IMR-90 (cell line): ENCODE measurements at regions not wholly inside any gene's neighbourhood (a gene's known extent, or its start where the extent isn't known, plus 50 kb on each side); places are given as distances from the start of the nearest gene placed in this dataset.

Source experiments
- ATAC-seq: fragments of 200-7000 bp; cut with Tn5 transposase; 2 replicates; pipeline ENCODE4 v1.9.1; 2020; ENCODE audit warnings: low read depth, mild to moderate bottlenecking, moderate library complexity
- BruUV-seq: library from RNA; stranded (reverse); fragments of 400-500 nt; replicated peaks from 2 replicates; lab custom pipeline; 2021; lab: Mats Ljungman, UMichigan
- CTCF ChIA-PET: fragments of 300-600 bp; formaldehyde crosslinking; extraction: SDS; loops from one replicate; lab custom pipeline; 2021; ENCODE audit warnings: antibody characterized with exemption; lab: Yijun Ruan, JAX
- POLR2A ChIA-PET: fragments of 300-600 bp; sonication (Branson Sonifier 250); formaldehyde crosslinking; loops from one replicate; lab custom pipeline; 2022; ENCODE audit warnings: antibody characterized with exemption; ENCODE audit not compliant: unreplicated experiment; lab: Charles Lee
- DNase-seq: peaks from one replicate; pipeline ENCODE4 v3.0.0; 2013
- H2AFZ ChIP-seq: replicated peaks from 2 replicates; pipeline ENCODE3; 2013; ENCODE audit warnings: low read length, mild to moderate bottlenecking; ENCODE audit not compliant: poor library complexity
- H2AK5ac ChIP-seq: 2 replicates; pipeline ENCODE4 v1.6.1; 2013; ENCODE audit warnings: low read depth, low read length, inconsistent platforms
- H2AK9ac ChIP-seq: replicated peaks from 2 replicates; pipeline ENCODE3; 2013; ENCODE audit warnings: mild to moderate bottlenecking, low read depth, low read length, moderate library complexity; ENCODE audit not compliant: poor library complexity
- H2BK120ac ChIP-seq: 2 replicates; pipeline ENCODE4 v1.6.1; 2013; ENCODE audit warnings: low read depth, low read length, inconsistent platforms
- H2BK15ac ChIP-seq: 3 replicates; pipeline ENCODE4 v1.6.1; 2013; ENCODE audit warnings: low read depth, low read length, inconsistent platforms
- H2BK20ac ChIP-seq: 2 replicates; pipeline ENCODE4 v1.6.1; 2013; ENCODE audit warnings: low read depth, mild to moderate bottlenecking, inconsistent platforms, low read length, moderate library complexity
- H2BK5ac ChIP-seq: 2 replicates; pipeline ENCODE4 v1.6.1; 2013; ENCODE audit warnings: mild to moderate bottlenecking, low read depth, low read length, inconsistent platforms; ENCODE audit not compliant: poor library complexity, severe bottlenecking
- H3K14ac ChIP-seq: replicated peaks from 2 replicates; pipeline ENCODE4 v1.6.1; 2013; ENCODE audit warnings: low read depth, low read length, inconsistent platforms
- H3K18ac ChIP-seq: 2 replicates; pipeline ENCODE4 v1.6.1; 2013; ENCODE audit warnings: low read depth, low read length, control low read depth
- H3K23ac ChIP-seq: 2 replicates; pipeline ENCODE4 v1.6.1; 2013; ENCODE audit warnings: low read depth, low read length, inconsistent platforms
- H3K27ac ChIP-seq: 2 replicates; pipeline ENCODE4 v1.5.1; 2013; ENCODE audit warnings: mild to moderate bottlenecking, control low read depth, low read length; ENCODE audit not compliant: insufficient read depth
- H3K27me3 ChIP-seq: 2 replicates; pipeline ENCODE4 v1.6.1; 2013; ENCODE audit warnings: low read length; ENCODE audit not compliant: control insufficient read depth, insufficient read depth
- H3K36me3 ChIP-seq: 2 replicates; pipeline ENCODE4 v1.6.1; 2013; ENCODE audit warnings: low read length, mixed read lengths; ENCODE audit not compliant: control insufficient read depth, insufficient read depth
- H3K4ac ChIP-seq: 2 replicates; pipeline ENCODE4 v1.6.1; 2013; ENCODE audit warnings: low read depth, low read length, inconsistent platforms
- H3K4me1 ChIP-seq: 2 replicates; pipeline ENCODE4 v1.6.1; 2013; ENCODE audit warnings: low read length, mixed read lengths; ENCODE audit not compliant: control insufficient read depth, insufficient read depth
- H3K4me2 ChIP-seq: 2 replicates; pipeline ENCODE4 v1.6.1; 2013; ENCODE audit warnings: low read depth, mild to moderate bottlenecking, control low read depth, low read length, moderate library complexity
- H3K4me3 ChIP-seq: 2 replicates; pipeline ENCODE4 v1.5.1; 2013; ENCODE audit warnings: low read depth, mild to moderate bottlenecking, control low read depth, low read length, moderate library complexity; ENCODE audit not compliant: insufficient read depth
- H3K56ac ChIP-seq: 2 replicates; pipeline ENCODE4 v1.6.1; 2013; ENCODE audit warnings: low read length, inconsistent platforms; ENCODE audit not compliant: insufficient read depth; ENCODE audit errors: extremely low read depth
- H3K79me1 ChIP-seq, 2 experiments: 2 replicates each; pipeline ENCODE4 v1.6.1; 2013; ENCODE audit warnings: low read length in 2 of 2, inconsistent platforms in 1 of 2, low read depth in 1 of 2
- H3K9ac ChIP-seq: 2 replicates; pipeline ENCODE4 v1.6.1; 2013; ENCODE audit warnings: low read depth, low read length, control low read depth
- H3K9me1 ChIP-seq: 2 replicates; pipeline ENCODE4 v1.6.1; 2013; ENCODE audit warnings: low read length, inconsistent platforms; ENCODE audit not compliant: insufficient read depth
- H3K9me3 ChIP-seq: 2 replicates; pipeline ENCODE4 v1.6.1; 2013; ENCODE audit warnings: low read length; ENCODE audit not compliant: control insufficient read depth, insufficient read depth
- H4K20me1 ChIP-seq: 2 replicates; pipeline ENCODE4 v1.6.1; 2013; ENCODE audit warnings: low read length, inconsistent platforms; ENCODE audit not compliant: insufficient read depth
- H4K5ac ChIP-seq: 2 replicates; pipeline ENCODE4 v1.6.1; 2013; ENCODE audit warnings: mild to moderate bottlenecking, low read depth, low read length, control low read depth
- H4K8ac ChIP-seq, 2 experiments: 2 replicates each; pipeline ENCODE4 v1.6.1; 2013; ENCODE audit warnings: low read depth in 2 of 2, low read length in 2 of 2, control low read depth in 1 of 2, inconsistent platforms in 1 of 2
- H4K91ac ChIP-seq: 2 replicates; pipeline ENCODE4 v1.6.1; 2013; ENCODE audit warnings: low read depth, low read length, inconsistent platforms; ENCODE audit not compliant: insufficient read depth
- BHLHE40 ChIP-seq: fragments of 150-350 bp; IDR thresholded peaks from 2 replicates; pipeline ENCODE4 v1.6.1; 2016; ENCODE audit warnings: mild to moderate bottlenecking, low read depth, low read length
- CEBPB ChIP-seq: IDR thresholded peaks from 2 replicates; pipeline ENCODE4 v1.6.1; 2012; ENCODE audit warnings: low read depth, low read length, improper control_type of control experiment
- MXI1 ChIP-seq: IDR thresholded peaks from 2 replicates; pipeline ENCODE4 v1.6.1; 2012; ENCODE audit warnings: low read depth, mild to moderate bottlenecking, low read length, moderate library complexity, borderline replicate concordance
- RCOR1 ChIP-seq: IDR thresholded peaks from 2 replicates; pipeline ENCODE4 v1.6.1; 2012; ENCODE audit warnings: mild to moderate bottlenecking, low read length, improper control_type of control experiment; ENCODE audit not compliant: insufficient replicate concordance
- RFX5 ChIP-seq: IDR thresholded peaks from 2 replicates; pipeline ENCODE4 v1.8.0; 2012; ENCODE audit warnings: low read depth, mild to moderate bottlenecking, low read length, moderate library complexity
- WGBS, 2 experiments: methylation state at CpG; one replicate each; pipeline versions ENCODE4 v1.1.5 to v1.1.7; 2013; ENCODE audit warnings: missing lambda C conversion rate in 2 of 2; ENCODE audit not compliant: insufficient read length in 1 of 2; ENCODE audit errors: extremely low coverage in 2 of 2; 5-methylcytosine and 5-hydroxymethylcytosine counted together
- dilution Hi-C: fragments of 300-500 bp; cut with HindIII; formaldehyde crosslinking; loops from one replicate; pipeline ENCODE4 v1.14.3; 2018; ENCODE audit warnings: low sequenced_read_pairs; ENCODE audit not compliant: unreplicated experiment
- in situ Hi-C: fragments of 300-500 bp; cut with MboI; formaldehyde crosslinking; loops from 3 replicates; pipeline ENCODE4 v1.14.3; 2019; ENCODE audit warnings: low sequenced_read_pairs, inconsistent platforms, mixed read lengths
- intact Hi-C: fragments of 100-400 bp; cut with micrococcal nuclease; formaldehyde crosslinking; loops from 2 replicates; pipeline ENCODE4 v1.10.0; 2022

GRCh38 chrX:139192386-139192961, 338.1 kb upstream of the F9 start:
- Histone ChIP-seq H3K27me3 (0 out of 2 replicates have a peak, but pooled peaks cover 2% of the 10 kb centered on the region), H2BK5ac (no peak overlapping the region), H3K36me3 (no peaks in the 10 kb centered on the region), H3K4me3 (no peak overlapping the region), H4K8ac (no peak overlapping the region), H3K18ac (no peak overlapping the region), H3K79me1 (no peaks in the 10 kb centered on the region), H2AFZ (no peak overlapping the region), H3K4ac (no peak overlapping the region), H3K56ac (no peak overlapping the region), H4K5ac (no peak overlapping the region), H2BK15ac (no peak overlapping the region), H3K9me1 (no peaks in the 10 kb centered on the region), H3K9me3 (no peaks in the 10 kb centered on the region), H4K20me1 (no peaks in the 10 kb centered on the region), H3K27ac (no peak overlapping the region), H3K9ac (no peak overlapping the region), H2BK120ac (no peak overlapping the region), H2BK20ac (no peak overlapping the region), H3K4me1 (no peaks in the 10 kb centered on the region), H3K23ac (no peak overlapping the region), H4K91ac (no peak overlapping the region), H2AK5ac (no peak overlapping the region), H2AK9ac (no peak overlapping the region), H3K14ac (no peak overlapping the region), H3K4me2 (no peak overlapping the region)
- DNase-seq (no peak), ATAC-seq (no peak)
- intact Hi-C loops: no loop called here
- CTCF ChIA-PET: no interaction called here
- BruUV-seq: no TSS peak
- TF ChIP-seq RCOR1 (no peak), RFX5 (no peak), BHLHE40 (no peak), CEBPB (no peak), MXI1 (no peak)
- in situ Hi-C loops: no loop called here
- dilution Hi-C loops: no loop called here
- POLR2A ChIA-PET: no interaction called here
- WGBS, 2 experiments: no CpG with 5 or more reads among the region's 6 CpGs
